Activated CD4-positive, alpha-beta T cell treated with anti-CD3 and anti-CD28 coated beads, Interleukin-2, amount 10 ng/mL, durations not matched to agents 7 days and 5 days (primary cell): ENCODE measurements at regions not wholly inside any gene's neighbourhood (a gene's known extent, or its start where the extent isn't known, plus 50 kb on each side); places are given as distances from the start of the nearest gene placed in this dataset.

ENCODE experiments used
- CTCF ChIA-PET: fragments of 350-600 bp; sonication (Branson Sonifier 250); formaldehyde crosslinking; loops from one replicate; lab custom pipeline; 2021; ENCODE audit warnings: antibody characterized with exemption; lab: Charles Lee
- POLR2A ChIA-PET: fragments of 350-600 bp; sonication (Branson Sonifier 250); formaldehyde crosslinking; loops from one replicate; lab custom pipeline; 2021; ENCODE audit warnings: antibody characterized with exemption; lab: Charles Lee
- DNase-seq: peaks from one replicate; pipeline ENCODE4 v3.0.0-alpha.2; 2020
- H3K27ac Mint-ChIP-seq: one replicate; pipeline ENCODE4 v1.8.0; 2021; ENCODE audit warnings: mild to moderate bottlenecking, moderate library complexity, mixed read lengths
- H3K27me3 Mint-ChIP-seq: one replicate; pipeline ENCODE4 v1.8.0; 2021; ENCODE audit warnings: mixed read lengths
- H3K36me3 Mint-ChIP-seq: one replicate; pipeline ENCODE4 v1.8.0; 2021; ENCODE audit warnings: low read depth, mixed read lengths
- H3K4me1 Mint-ChIP-seq: one replicate; pipeline ENCODE4 v1.8.0; 2021; ENCODE audit warnings: mixed read lengths
- H3K4me3 Mint-ChIP-seq: one replicate; pipeline ENCODE4 v1.8.0; 2021; ENCODE audit warnings: mild to moderate bottlenecking, moderate library complexity, mixed read lengths
- H3K9me3 Mint-ChIP-seq: one replicate; pipeline ENCODE4 v1.8.0; 2021; ENCODE audit warnings: mixed read lengths

GRCh38 chr4:151555151-151555945, 146.4 kb downstream of the FHIP1A start:
- peaks cover 27% of the 10 kb centered on the region for H3K27me3 Mint-ChIP-seq
- no peak overlapping the region for H3K4me3 Mint-ChIP-seq
- ChIA-PET POLR2A (no interaction called here), CTCF (no interaction called here)
- no peaks in the 10 kb centered on the region for H3K9me3 Mint-ChIP-seq
- H3K27ac Mint-ChIP-seq, result no peak overlapping the region
- DNase-seq, result no peak
- no peaks in the 10 kb centered on the region for H3K4me1 Mint-ChIP-seq
- no peaks in the 10 kb centered on the region for H3K36me3 Mint-ChIP-seq

DNA sequence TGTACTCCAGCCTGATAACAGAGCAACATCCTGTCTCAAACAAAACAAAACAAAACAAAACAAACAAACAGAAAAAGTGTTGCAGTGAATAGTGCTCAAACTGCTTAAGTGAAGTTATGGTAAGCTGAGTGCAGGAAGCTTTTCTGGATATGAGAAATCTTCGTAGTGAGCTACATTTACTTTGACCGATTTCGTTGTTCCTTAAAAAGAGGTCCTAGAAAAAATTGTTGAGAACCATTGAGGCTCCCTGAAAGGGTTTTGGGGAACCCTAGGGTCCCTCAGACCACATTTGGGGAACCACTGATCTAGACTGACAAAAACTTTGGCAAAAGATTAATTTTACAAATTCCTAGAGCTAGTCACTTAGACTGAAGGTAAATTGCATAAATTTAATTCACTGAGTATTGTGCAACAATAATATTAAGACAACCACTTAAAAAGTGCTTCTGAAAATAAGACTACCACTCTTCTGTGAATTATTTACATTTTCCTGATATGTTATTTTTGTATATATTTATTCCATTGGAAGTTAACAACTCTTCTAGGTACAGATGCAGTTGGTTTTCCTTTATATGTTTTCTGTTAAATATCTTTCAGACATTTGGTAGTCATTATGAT, 149.6 kb downstream of the FHIP1A start:
- Mint-ChIP-seq H3K4me3 (no peak overlapping the region), H3K27me3 (peaks cover 36% of the 10 kb centered on the region), H3K36me3 (no peaks in the 10 kb centered on the region), H3K4me1 (no peaks in the 10 kb centered on the region), H3K27ac (no peak overlapping the region), H3K9me3 (no peaks in the 10 kb centered on the region)
- no peak for DNase-seq
- POLR2A ChIA-PET, result no interaction called here
- CTCF ChIA-PET, result no interaction called here

GRCh38 chr4:151559595-151559994, 150.6 kb downstream of the FHIP1A start:
- Mint-ChIP-seq H3K9me3 (no peaks in the 10 kb centered on the region), H3K4me3 (no peak overlapping the region), H3K4me1 (no peaks in the 10 kb centered on the region), H3K36me3 (no peaks in the 10 kb centered on the region), H3K27ac (no peak overlapping the region), H3K27me3 (peaks cover 35% of the 10 kb centered on the region)
- DNase-seq, result no peak
- ChIA-PET CTCF (no interaction called here), POLR2A (no interaction called here)

DNA sequence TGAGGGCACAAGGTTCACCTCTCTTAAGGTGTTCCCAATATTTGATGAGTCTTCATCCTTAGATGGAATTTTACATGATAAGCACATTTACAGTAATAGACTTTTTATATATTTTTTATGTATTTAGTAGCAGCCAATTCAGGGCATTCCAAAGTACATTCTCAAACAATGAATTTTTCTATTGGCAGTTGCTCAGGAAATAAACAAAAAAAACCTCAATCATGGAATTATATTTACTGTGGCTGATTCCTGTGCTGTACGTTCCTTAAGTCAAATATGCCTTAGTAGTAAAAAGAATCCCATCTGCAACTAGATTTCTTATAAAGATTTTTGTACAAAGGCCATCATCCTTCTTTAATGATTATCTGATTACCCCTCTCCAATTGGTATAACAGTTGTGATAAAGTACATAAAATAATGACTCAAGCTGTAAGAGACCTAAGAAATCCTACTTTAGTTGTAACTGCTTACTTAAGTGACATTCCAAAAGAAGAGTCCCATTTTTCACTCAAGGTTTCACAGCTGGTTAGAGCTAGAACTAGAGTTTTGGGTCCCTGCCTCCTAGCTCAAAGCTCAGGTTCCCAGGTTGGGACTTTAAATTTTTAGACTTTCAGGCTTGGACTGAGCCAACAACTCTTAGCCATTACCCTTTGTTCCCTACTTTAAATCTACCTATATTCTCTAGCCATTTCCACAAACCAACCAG, 152.7 kb downstream of the FHIP1A start:
- Mint-ChIP-seq H3K27me3 (peaks cover 30% of the 10 kb centered on the region), H3K4me3 (no peak overlapping the region)

DNA sequence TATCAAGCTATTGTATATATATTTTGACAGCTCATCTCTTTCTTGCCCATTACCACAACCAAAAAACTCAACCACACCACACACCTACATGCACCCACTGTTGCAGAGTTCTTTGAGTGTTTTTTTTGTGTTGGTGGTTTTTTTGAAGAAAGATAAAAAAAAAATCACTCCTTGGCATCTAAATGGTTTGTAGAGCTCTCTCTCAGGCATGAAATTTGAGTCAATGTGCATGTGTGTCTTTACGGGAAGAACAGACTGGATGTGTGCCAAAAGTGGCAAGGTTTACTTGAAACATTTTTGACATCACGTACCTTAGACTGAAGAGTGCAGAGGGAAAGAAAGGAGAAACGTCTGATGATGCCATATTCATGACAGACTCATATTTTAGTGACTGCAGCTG, 154.2 kb downstream of the FHIP1A start:
- Mint-ChIP-seq H3K4me3 (no peak overlapping the region), H3K27ac (no peak overlapping the region), H3K4me1 (no peaks in the 10 kb centered on the region), H3K9me3 (no peaks in the 10 kb centered on the region), H3K27me3 (peaks cover 30% of the 10 kb centered on the region), H3K36me3 (no peaks in the 10 kb centered on the region)
- no peak for DNase-seq
- POLR2A ChIA-PET, result no interaction called here
- CTCF ChIA-PET, result interaction anchor here (0.6 kb wide), 1 partner anchor 1406 kb away, joined by 3 read pairs; no protein-coding TSS in a partner anchor

More for the DNA sequence above, 152.7 kb downstream of the FHIP1A start:
- Mint-ChIP-seq H3K36me3 (no peaks in the 10 kb centered on the region), H3K27ac (no peak overlapping the region), H3K4me1 (no peaks in the 10 kb centered on the region), H3K9me3 (no peaks in the 10 kb centered on the region)
- ChIA-PET POLR2A (no interaction called here), CTCF (no interaction called here)
- no peak for DNase-seq

DNA sequence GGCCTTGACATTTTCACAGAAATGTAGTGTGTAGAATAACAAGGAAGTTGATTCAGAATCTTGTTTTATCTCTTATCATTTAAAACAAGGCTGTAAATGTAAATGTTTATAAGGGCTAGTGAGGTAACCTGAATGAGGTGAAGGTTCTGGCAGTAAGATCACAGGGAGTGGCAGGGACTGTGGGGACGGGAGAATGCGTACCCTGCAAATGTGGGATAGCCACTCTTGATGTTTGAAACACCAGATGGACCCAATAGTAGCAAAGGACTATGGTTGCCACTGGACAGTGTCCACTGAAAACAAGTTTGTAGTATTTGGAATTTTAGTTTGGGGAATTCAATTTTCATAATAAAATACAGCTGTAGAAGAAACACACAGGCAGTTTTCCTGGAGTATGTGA, 155.3 kb downstream of the FHIP1A start:
- H3K27ac Mint-ChIP-seq, result no peak overlapping the region
- DNase-seq, result no peak
- H3K4me3 Mint-ChIP-seq, result no peak overlapping the region
- no peaks in the 10 kb centered on the region for H3K9me3 Mint-ChIP-seq
- peaks cover 28% of the 10 kb centered on the region for H3K27me3 Mint-ChIP-seq
- H3K36me3 Mint-ChIP-seq, result no peaks in the 10 kb centered on the region
- CTCF ChIA-PET, result no interaction called here
- no peaks in the 10 kb centered on the region for H3K4me1 Mint-ChIP-seq
- POLR2A ChIA-PET, result no interaction called here

DNA sequence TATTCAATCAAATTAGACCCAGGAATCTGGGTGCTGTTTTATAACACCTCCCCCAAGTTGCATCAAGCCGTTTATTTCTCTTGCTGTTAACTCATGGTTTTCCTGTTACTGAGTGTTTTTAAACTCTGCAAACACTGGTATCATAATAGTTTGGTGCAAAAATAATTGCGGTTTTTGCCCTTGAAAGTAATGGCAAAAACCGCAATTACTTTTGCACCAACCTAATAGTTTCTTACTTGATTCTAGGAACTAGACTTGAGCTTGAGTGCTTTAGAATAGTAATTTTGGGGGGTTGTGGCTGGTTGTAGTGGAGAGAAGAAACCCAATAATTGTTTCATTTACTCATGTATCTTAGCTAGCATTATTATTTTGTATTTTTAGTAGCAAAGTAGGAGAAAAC, 156.6 kb downstream of the FHIP1A start:
- ChIA-PET POLR2A (no interaction called here), CTCF (interaction anchor here (0.6 kb wide), 1 partner anchor 506 kb away, joined by 3 read pairs; no protein-coding TSS in a partner anchor)
- Mint-ChIP-seq H3K27me3 (peaks cover 20% of the 10 kb centered on the region), H3K9me3 (no peaks in the 10 kb centered on the region), H3K27ac (no peak overlapping the region), H3K4me3 (no peak overlapping the region), H3K4me1 (no peaks in the 10 kb centered on the region), H3K36me3 (no peaks in the 10 kb centered on the region)
- no peak for DNase-seq

GRCh38 chr4:151566053-151566452, 157.1 kb downstream of the FHIP1A start:
- Mint-ChIP-seq H3K27ac (no peak overlapping the region), H3K4me3 (no peak overlapping the region), H3K36me3 (no peaks in the 10 kb centered on the region), H3K27me3 (peaks cover 17% of the 10 kb centered on the region), H3K9me3 (no peaks in the 10 kb centered on the region), H3K4me1 (no peaks in the 10 kb centered on the region)
- POLR2A ChIA-PET, result no interaction called here
- CTCF ChIA-PET, result interaction anchor here (0.6 kb wide), 1 partner anchor 507 kb away, joined by 3 read pairs; no protein-coding TSS in a partner anchor
- DNase-seq, result no peak

- no peaks in the 10 kb centered on the region for H3K36me3 Mint-ChIP-seq
- no peaks in the 10 kb centered on the region for H3K9me3 Mint-ChIP-seq
- POLR2A ChIA-PET, result no interaction called here
- no peak overlapping the region for H3K27ac Mint-ChIP-seq
- CTCF ChIA-PET, result no interaction called here
- H3K4me3 Mint-ChIP-seq, result no peak overlapping the region
- H3K27me3 Mint-ChIP-seq, result peaks cover 13% of the 10 kb centered on the region
- no peaks in the 10 kb centered on the region for H3K4me1 Mint-ChIP-seq
- DNase-seq, result no peak
These were observed 158.1 kb downstream of the FHIP1A start for GRCh38 chr4:151567056-151567455.

DNA sequence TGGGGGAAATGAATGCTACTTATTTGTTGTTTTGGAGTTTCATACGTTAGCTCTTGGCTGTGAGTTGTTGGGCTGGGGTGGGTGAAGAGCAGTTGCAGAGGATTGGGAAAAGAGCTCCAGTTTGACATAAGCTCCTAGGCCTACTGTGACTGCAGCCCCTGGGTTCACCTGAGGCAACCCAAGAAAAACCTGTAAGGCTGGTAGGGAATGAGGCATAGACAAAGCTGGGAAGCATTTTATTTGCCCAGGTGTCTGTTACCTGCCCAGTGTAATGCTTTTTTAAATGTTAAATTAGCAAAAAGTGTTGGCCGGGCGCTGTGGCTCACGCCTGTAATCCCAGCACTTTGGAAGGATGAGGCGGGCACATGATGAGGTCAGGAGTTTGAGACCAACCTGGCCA, 160.0 kb downstream of the FHIP1A start:
- Mint-ChIP-seq H3K27me3 (peaks cover 9% of the 10 kb centered on the region), H3K4me1 (no peaks in the 10 kb centered on the region), H3K36me3 (no peaks in the 10 kb centered on the region), H3K4me3 (no peak overlapping the region), H3K9me3 (no peaks in the 10 kb centered on the region), H3K27ac (no peak overlapping the region)
- DNase-seq, result no peak
- ChIA-PET CTCF (no interaction called here), POLR2A (no interaction called here)

DNA sequence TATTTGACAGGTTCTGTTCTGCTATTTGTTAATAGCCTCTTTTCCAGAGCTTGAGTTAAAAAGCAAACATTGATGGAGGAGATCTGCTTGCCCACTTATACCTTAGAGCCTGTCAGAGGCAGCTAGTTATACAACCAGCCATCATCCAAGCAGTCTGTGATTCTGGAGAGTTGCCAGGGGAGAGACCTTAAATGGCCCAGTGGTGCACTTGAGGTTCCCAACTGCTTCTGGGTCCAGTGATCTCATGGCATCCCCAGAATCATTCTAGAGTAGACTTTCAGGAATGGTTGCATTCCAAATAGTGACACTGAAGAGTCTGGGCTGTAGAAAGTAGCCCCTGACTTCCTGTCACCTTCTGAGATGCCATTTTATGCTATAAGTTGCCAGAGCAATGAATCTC, 160.7 kb downstream of the FHIP1A start:
- Mint-ChIP-seq H3K27ac (no peak overlapping the region), H3K9me3 (no peaks in the 10 kb centered on the region), H3K4me1 (no peaks in the 10 kb centered on the region), H3K4me3 (no peak overlapping the region), H3K27me3 (peaks cover 4% of the 10 kb centered on the region), H3K36me3 (no peaks in the 10 kb centered on the region)
- ChIA-PET CTCF (no interaction called here), POLR2A (no interaction called here)
- no peak for DNase-seq

DNA sequence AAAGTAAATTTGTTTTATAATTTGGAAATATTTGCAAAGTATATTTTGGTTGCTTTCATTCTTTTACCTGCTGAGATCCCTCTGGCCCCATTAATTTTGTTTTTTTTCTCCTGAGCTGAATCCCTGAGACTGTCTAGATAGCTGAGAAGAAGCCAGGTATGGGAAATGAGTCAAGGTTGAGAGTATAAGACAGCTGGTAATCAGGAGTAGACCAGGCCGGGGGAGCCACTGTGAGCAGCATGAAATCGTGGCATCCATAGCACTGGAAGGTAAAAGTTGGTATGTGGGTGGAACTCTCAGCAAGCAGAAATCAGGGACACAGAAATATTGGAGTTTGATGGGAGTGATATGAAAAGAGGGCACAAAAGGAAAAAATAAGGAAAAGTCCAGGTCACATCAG, 164.5 kb downstream of the FHIP1A start:
- CTCF ChIA-PET, result no interaction called here
- Mint-ChIP-seq H3K4me3 (no peak overlapping the region), H3K9me3 (no peaks in the 10 kb centered on the region)

GRCh38 chr4:151573945-151574344, 165.0 kb downstream of the FHIP1A start:
- CTCF ChIA-PET, result no interaction called here
- Mint-ChIP-seq H3K4me1 (no peaks in the 10 kb centered on the region), H3K9me3 (no peaks in the 10 kb centered on the region), H3K4me3 (no peak overlapping the region), H3K27me3 (no peaks in the 10 kb centered on the region), H3K36me3 (no peaks in the 10 kb centered on the region), H3K27ac (no peak overlapping the region)
- DNase-seq, result no peak
- POLR2A ChIA-PET, result no interaction called here

More for the DNA sequence above, 164.5 kb downstream of the FHIP1A start:
- POLR2A ChIA-PET, result no interaction called here
- no peaks in the 10 kb centered on the region for H3K27me3 Mint-ChIP-seq
- H3K27ac Mint-ChIP-seq, result no peak overlapping the region
- no peaks in the 10 kb centered on the region for H3K4me1 Mint-ChIP-seq
- no peak for DNase-seq
- H3K36me3 Mint-ChIP-seq, result no peaks in the 10 kb centered on the region
